Osteocyte (in vitro differentiated cells): ENCODE measurements at regions not wholly inside any gene's neighbourhood (a gene's known extent, or its start where the extent isn't known, plus 50 kb on each side); places are given as distances from the start of the nearest gene placed in this dataset.
"Not testable (repeated sequence)": the region's sequence is repeated elsewhere in the genome, so short reads cannot be mapped to it uniquely, and the experiment has no call there.

Source experiments
- DNase-seq: peaks from one replicate; pipeline ENCODE4 v3.0.0; 2021; ENCODE audit warnings: mixed read lengths; ENCODE audit not compliant: unreplicated experiment; ENCODE audit errors: extremely low spot score
- H3K27ac Mint-ChIP-seq: one replicate; pipeline ENCODE4 v1.8.0; 2021; ENCODE audit warnings: mild to moderate bottlenecking, mixed read lengths; ENCODE audit not compliant: unreplicated experiment
- H3K27me3 Mint-ChIP-seq: one replicate; pipeline ENCODE4 v1.8.0; 2021; ENCODE audit warnings: mixed read lengths; ENCODE audit not compliant: unreplicated experiment
- H3K36me3 Mint-ChIP-seq: one replicate; pipeline ENCODE4 v1.8.0; 2021; ENCODE audit warnings: mixed read lengths; ENCODE audit not compliant: unreplicated experiment
- H3K4me1 Mint-ChIP-seq: one replicate; pipeline ENCODE4 v1.8.0; 2021; ENCODE audit warnings: mixed read lengths; ENCODE audit not compliant: unreplicated experiment
- H3K4me3 Mint-ChIP-seq: one replicate; pipeline ENCODE4 v1.8.0; 2021; ENCODE audit warnings: mild to moderate bottlenecking, moderate library complexity, mixed read lengths; ENCODE audit not compliant: unreplicated experiment
- H3K9me3 Mint-ChIP-seq: one replicate; pipeline ENCODE4 v1.8.0; 2021; ENCODE audit warnings: mixed read lengths; ENCODE audit not compliant: unreplicated experiment
- CTCF ChIP-seq: fragments of 200-600 bp; sonication (generic); IDR thresholded peaks from 2 replicates; pipeline ENCODE4 v1.5.0; 2021; ENCODE audit warnings: antibody characterized with exemption, mild to moderate bottlenecking, moderate library complexity

GRCh38 chr2:184162426-184162825 lies 435.9 kb upstream of the ZNF804A start:
- Mint-ChIP-seq H3K9me3 (peaks cover 10% of the 10 kb centered on the region), H3K27ac (no peak overlapping the region), H3K36me3 (no peaks in the 10 kb centered on the region), H3K27me3 (no peaks in the 10 kb centered on the region), H3K4me3 (no peak overlapping the region), H3K4me1 (no peaks in the 10 kb centered on the region)
- no peak for DNase-seq
- TF ChIP-seq CTCF = no peak

- not testable (repeated sequence) for H3K4me1 Mint-ChIP-seq, H3K4me3 Mint-ChIP-seq, H3K27ac Mint-ChIP-seq, H3K9me3 Mint-ChIP-seq, H3K27me3 Mint-ChIP-seq, DNase-seq, H3K36me3 Mint-ChIP-seq
Observed at GRCh38 chr2:184168823-184169222, 429.5 kb upstream of the ZNF804A start.

- DNase-seq = no peak
- H3K4me3 Mint-ChIP-seq = no peak overlapping the region
- no peak overlapping the region for H3K27ac Mint-ChIP-seq
- H3K9me3 Mint-ChIP-seq = peaks cover 4% of the 10 kb centered on the region
- peaks cover 3% of the 10 kb centered on the region for H3K27me3 Mint-ChIP-seq
- no peaks in the 10 kb centered on the region for H3K4me1 Mint-ChIP-seq
- TF ChIP-seq CTCF = no peak
- no peaks in the 10 kb centered on the region for H3K36me3 Mint-ChIP-seq
Observed at GRCh38 chr2:184169366-184169765, 429.0 kb upstream of the ZNF804A start.

- no peak overlapping the region for H3K4me3 Mint-ChIP-seq
- H3K27ac Mint-ChIP-seq = no peak overlapping the region
- no peaks in the 10 kb centered on the region for H3K4me1 Mint-ChIP-seq
- TF ChIP-seq CTCF = no peak
- no peaks in the 10 kb centered on the region for H3K9me3 Mint-ChIP-seq
- no peaks in the 10 kb centered on the region for H3K36me3 Mint-ChIP-seq
- H3K27me3 Mint-ChIP-seq = peaks cover 5% of the 10 kb centered on the region
- no peak for DNase-seq
Observed at GRCh38 chr2:184174493-184175104, 423.7 kb upstream of the ZNF804A start.

GRCh38 chr2:184178229-184178628 lies 420.1 kb upstream of the ZNF804A start:
- Mint-ChIP-seq H3K4me1 (no peaks in the 10 kb centered on the region), H3K4me3 (no peak overlapping the region), H3K27ac (no peak overlapping the region), H3K27me3 (peaks cover 2% of the 10 kb centered on the region), H3K9me3 (peaks cover 13% of the 10 kb centered on the region), H3K36me3 (no peaks in the 10 kb centered on the region)
- no peak for TF ChIP-seq CTCF
- no peak for DNase-seq

GRCh38 chr2:184186436-184186835 lies 411.9 kb upstream of the ZNF804A start:
- no peaks in the 10 kb centered on the region for H3K36me3 Mint-ChIP-seq
- no peak overlapping the region for H3K27ac Mint-ChIP-seq
- TF ChIP-seq CTCF = no peak
- H3K4me3 Mint-ChIP-seq = no peak overlapping the region
- peaks cover 11% of the 10 kb centered on the region for H3K9me3 Mint-ChIP-seq
- H3K4me1 Mint-ChIP-seq = no peaks in the 10 kb centered on the region
- no peaks in the 10 kb centered on the region for H3K27me3 Mint-ChIP-seq
- DNase-seq = no peak
